Mesothelial cell of epicardium (in vitro differentiated cells): ENCODE measurements at regions not wholly inside any gene's neighbourhood (a gene's known extent, or its start where the extent isn't known, plus 50 kb on each side); places are given as distances from the start of the nearest gene placed in this dataset.

Source experiments
- DNase-seq, 2 experiments: peaks; one replicate each; pipeline ENCODE4 v3.0.0; 2021; ENCODE audit warnings: low spot score in 2 of 2; ENCODE audit not compliant: unreplicated experiment in 2 of 2
- H3K27ac Mint-ChIP-seq: 2 replicates; pipeline ENCODE4 v1.8.0; 2021; ENCODE audit warnings: mixed read lengths
- H3K27me3 Mint-ChIP-seq: 2 replicates; pipeline ENCODE4 v1.8.0; 2021; ENCODE audit warnings: low read depth, mixed read lengths
- H3K36me3 Mint-ChIP-seq: 2 replicates; pipeline ENCODE4 v1.8.0; 2021; ENCODE audit warnings: mixed read lengths
- H3K4me1 Mint-ChIP-seq: 2 replicates; pipeline ENCODE4 v1.8.0; 2021; ENCODE audit warnings: mixed read lengths
- H3K4me3 Mint-ChIP-seq: 2 replicates; pipeline ENCODE4 v1.8.0; 2021; ENCODE audit warnings: mild to moderate bottlenecking, moderate library complexity, mixed read lengths
- H3K9me3 Mint-ChIP-seq: 2 replicates; pipeline ENCODE4 v1.8.0; 2021; ENCODE audit warnings: mixed read lengths
- CTCF ChIP-seq: fragments of 200-600 bp; sonication (generic); IDR thresholded peaks from one replicate; pipeline ENCODE4 v1.5.0; 2021; ENCODE audit warnings: antibody characterized with exemption; ENCODE audit not compliant: unreplicated experiment

GRCh38 chr5:123264394-123264793 is 158.8 kb downstream of the CEP120 start:
- TF ChIP-seq CTCF, result no peak
- Mint-ChIP-seq H3K36me3 (no peaks in the 10 kb centered on the region), H3K9me3 (no peaks in the 10 kb centered on the region), H3K27me3 (no peaks in the 10 kb centered on the region), H3K4me3 (no peak overlapping the region), H3K27ac (no peak overlapping the region), H3K4me1 (peaks cover 46% of the 10 kb centered on the region)
- DNase-seq, result no peak

- H3K27ac Mint-ChIP-seq, result no peak overlapping the region
- TF ChIP-seq CTCF, result no peak
- peaks cover 46% of the 10 kb centered on the region for H3K4me1 Mint-ChIP-seq
- no peaks in the 10 kb centered on the region for H3K27me3 Mint-ChIP-seq
- no peaks in the 10 kb centered on the region for H3K9me3 Mint-ChIP-seq
- no peak overlapping the region for H3K4me3 Mint-ChIP-seq
- DNase-seq, result no peak
- H3K36me3 Mint-ChIP-seq, result no peaks in the 10 kb centered on the region
Measured at GRCh38 chr5:123263859-123264258, 159.3 kb downstream of the CEP120 start.

- DNase-seq, result no peak
- H3K4me1 Mint-ChIP-seq, result peaks cover 46% of the 10 kb centered on the region
- no peak for TF ChIP-seq CTCF
- H3K9me3 Mint-ChIP-seq, result peaks cover 6% of the 10 kb centered on the region
- peaks cover 5% of the 10 kb centered on the region for H3K36me3 Mint-ChIP-seq
- no peaks in the 10 kb centered on the region for H3K27me3 Mint-ChIP-seq
- no peak overlapping the region for H3K4me3 Mint-ChIP-seq
- H3K27ac Mint-ChIP-seq, result peak overlapping the region; percentile 70
Measured at GRCh38 chr5:123262216-123262823, 160.9 kb downstream of the CEP120 start.

- no peak for DNase-seq
- H3K4me1 Mint-ChIP-seq, result peaks cover 46% of the 10 kb centered on the region
- no peaks in the 10 kb centered on the region for H3K27me3 Mint-ChIP-seq
- peak overlapping the region; percentile 70 for H3K27ac Mint-ChIP-seq
- TF ChIP-seq CTCF, result no peak
- peaks cover 12% of the 10 kb centered on the region for H3K9me3 Mint-ChIP-seq
- H3K36me3 Mint-ChIP-seq, result peaks cover 9% of the 10 kb centered on the region
- no peak overlapping the region for H3K4me3 Mint-ChIP-seq
Measured at GRCh38 chr5:123261752-123262151, 161.5 kb downstream of the CEP120 start.

- H3K36me3 Mint-ChIP-seq, result peaks cover 4% of the 10 kb centered on the region
- peaks cover 7% of the 10 kb centered on the region for H3K4me1 Mint-ChIP-seq
- no peak for DNase-seq
- H3K4me3 Mint-ChIP-seq, result no peak overlapping the region
- no peak for TF ChIP-seq CTCF
- H3K9me3 Mint-ChIP-seq, result peaks cover 16% of the 10 kb centered on the region
- H3K27me3 Mint-ChIP-seq, result peaks cover 4% of the 10 kb centered on the region
- H3K27ac Mint-ChIP-seq, result no peak overlapping the region
Measured at GRCh38 chr5:123249446-123249845, 160.4 kb downstream of the PRDM6 start.

- H3K9me3 Mint-ChIP-seq, result peaks cover 6% of the 10 kb centered on the region
- H3K4me1 Mint-ChIP-seq, result peaks cover 7% of the 10 kb centered on the region
- peak overlapping the region; percentile 39 for H3K27ac Mint-ChIP-seq
- H3K27me3 Mint-ChIP-seq, result no peaks in the 10 kb centered on the region
- no peak for DNase-seq
- no peak overlapping the region for H3K4me3 Mint-ChIP-seq
- no peak for TF ChIP-seq CTCF
- H3K36me3 Mint-ChIP-seq, result no peaks in the 10 kb centered on the region
Measured at GRCh38 chr5:123245689-123246088, 156.6 kb downstream of the PRDM6 start.
